Activated CD4-positive, alpha-beta T cell treated with anti-CD3 and anti-CD28 coated beads, Interleukin-10, Interleukin-2, amounts not matched to agents 100 ng/mL and 50 ng/mL, durations not matched to agents 16 hours and 8 hours (primary cell): ENCODE measurements at regions not wholly inside any gene's neighbourhood (a gene's known extent, or its start where the extent isn't known, plus 50 kb on each side); places are given as distances from the start of the nearest gene placed in this dataset.

Experiments
- DNase-seq: peaks from one replicate; pipeline ENCODE4 v3.0.0-alpha.2; 2020

GRCh38 chr6:145012039-145012662 is 723.2 kb downstream of the EPM2A start:
- DNase-seq: no peak

DNA sequence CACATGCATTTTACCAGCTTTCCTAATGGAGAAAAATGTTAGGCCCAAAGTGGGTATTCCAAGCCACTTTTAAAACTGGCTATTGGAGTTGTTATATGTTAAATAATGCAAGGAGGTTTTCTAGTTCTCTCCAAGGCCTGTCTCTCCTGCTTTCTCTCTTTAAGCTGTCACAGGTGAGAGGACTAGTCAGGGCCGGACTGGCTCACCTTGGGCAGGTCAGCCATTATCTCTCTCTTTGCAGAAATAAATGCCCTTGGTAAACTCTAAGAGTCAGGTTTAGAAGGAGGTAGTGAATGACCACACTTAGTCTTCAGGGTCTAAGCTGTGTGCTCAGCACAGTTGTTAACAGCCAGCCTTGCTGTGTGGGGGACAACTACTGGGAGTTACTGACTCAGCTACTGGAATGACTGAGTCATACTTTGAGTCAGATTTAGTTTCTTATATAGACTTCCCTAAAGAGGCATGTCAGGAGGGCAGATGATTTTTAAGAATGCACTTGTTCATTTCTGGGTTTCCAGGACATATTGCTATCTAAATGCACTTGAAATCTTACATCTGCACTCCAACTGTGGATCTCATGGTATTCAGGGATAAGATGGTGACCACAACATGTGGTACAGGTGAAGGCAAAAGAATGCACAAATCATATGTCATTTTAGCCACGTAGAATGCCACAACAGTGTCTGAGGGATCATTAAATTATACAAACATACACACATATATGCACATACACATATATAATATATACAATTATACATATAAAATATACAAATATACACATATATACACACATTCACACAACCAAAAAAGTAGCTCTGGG is 719.4 kb downstream of the EPM2A start:
- DNase-seq: peak; percentile 89

GRCh38 chr6:145017051-145017450 is 718.3 kb downstream of the EPM2A start:
- DNase-seq: no peak

- DNase-seq: peak; percentile 26
Observed at GRCh38 chr6:145017516-145017915, 717.8 kb downstream of the EPM2A start.

DNA sequence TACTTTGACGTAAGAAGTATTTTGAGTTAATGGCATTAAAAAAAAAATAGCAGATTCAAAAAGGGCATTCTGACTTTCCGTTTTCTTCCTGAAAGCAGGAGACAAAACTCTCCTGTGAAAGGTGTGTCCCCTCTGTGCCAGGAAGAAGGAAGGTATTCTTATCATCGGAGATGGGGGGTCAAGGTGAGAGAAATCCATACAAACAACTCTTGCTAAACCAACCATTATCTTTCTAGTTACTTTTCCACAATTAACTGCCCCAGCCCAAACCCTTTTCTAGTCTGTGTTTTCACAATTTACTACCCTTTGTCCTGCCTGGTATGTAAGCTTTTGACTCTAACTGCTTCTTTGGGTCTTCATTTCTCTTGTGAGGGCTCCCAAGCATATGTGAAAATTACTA is 717.3 kb downstream of the EPM2A start:
- no peak for DNase-seq

GRCh38 chr6:145020114-145020513 is 715.2 kb downstream of the EPM2A start:
- DNase-seq: no peak

- DNase-seq: no peak
Observed at GRCh38 chr6:145020543-145020942, 714.8 kb downstream of the EPM2A start.

- peak; percentile 28 for DNase-seq
Observed at GRCh38 chr6:145022199-145022796, 713.0 kb downstream of the EPM2A start.

DNA sequence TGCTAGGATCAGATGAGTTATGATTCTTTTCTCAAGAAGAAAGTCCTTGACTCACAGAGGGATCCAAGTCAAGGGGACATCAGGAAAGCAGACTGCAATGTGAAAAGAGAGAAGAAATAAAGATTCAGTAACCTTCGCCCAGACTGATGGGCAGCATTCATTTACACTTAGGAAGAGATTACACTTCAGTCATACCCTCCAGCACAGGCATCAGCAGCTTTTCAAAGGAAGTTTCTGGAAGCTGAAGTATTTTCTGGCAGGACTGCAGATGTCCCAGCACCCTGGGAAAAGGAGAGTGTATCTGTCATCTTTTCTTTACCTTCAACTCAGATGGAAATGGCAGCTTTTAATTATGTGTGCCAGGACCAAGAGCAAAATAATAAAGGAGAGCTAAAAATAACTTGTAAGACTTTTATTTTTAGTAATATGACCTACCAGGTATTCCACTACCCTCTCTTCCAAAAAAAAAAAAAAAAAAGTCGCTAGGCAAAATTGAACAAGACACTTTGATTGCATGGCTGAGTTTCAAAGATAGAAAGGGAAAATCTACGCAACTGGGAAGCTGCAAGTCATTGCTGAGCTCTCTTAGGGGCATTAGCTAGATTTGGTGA is 712.1 kb downstream of the EPM2A start:
- no peak for DNase-seq

DNA sequence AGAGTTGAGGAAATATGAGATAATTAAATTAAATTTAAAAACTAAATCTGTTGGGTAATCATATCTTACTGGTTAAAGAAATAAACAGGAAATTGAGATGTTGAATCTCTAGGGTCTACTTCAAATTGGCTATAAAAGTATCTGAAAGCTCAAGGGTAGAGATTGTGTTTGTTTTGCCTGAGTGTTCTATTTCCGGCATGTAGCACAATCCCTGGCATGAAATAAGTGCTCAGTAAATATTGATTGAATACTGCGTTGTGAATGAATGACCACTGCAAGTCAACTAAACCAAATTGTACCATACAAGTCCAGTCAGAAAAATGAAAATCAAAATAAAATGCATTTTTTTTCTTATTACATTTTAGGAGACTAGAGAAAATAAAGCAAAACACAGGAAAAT is 709.8 kb downstream of the EPM2A start:
- DNase-seq: no peak

DNA sequence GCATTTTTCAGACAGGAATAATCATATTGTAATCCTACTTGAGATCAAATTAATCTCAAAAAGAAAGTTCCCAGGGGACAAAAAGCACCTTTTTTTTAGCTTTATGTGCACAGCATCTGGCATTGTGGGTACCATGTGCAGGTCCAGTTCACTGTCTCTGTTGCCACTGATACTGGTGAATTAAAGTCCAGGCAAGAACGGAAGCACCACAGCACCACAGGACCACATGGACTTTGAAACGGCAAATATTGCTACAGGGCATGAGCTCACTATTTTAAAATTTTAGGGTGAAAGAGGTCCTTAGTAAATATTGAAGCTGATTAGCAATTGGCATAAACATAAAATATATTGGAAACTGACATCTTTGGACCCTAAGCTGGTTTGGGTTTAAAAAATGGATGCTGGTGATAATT is 709.0 kb downstream of the EPM2A start:
- DNase-seq: no peak

- peak; percentile 61 for DNase-seq
Observed at GRCh38 chr6:145028144-145028818, 707.0 kb downstream of the EPM2A start.

GRCh38 chr6:145031001-145031400 is 704.3 kb downstream of the EPM2A start:
- no peak for DNase-seq

- DNase-seq: no peak
Observed at GRCh38 chr6:145031962-145032361, 703.4 kb downstream of the EPM2A start.

- DNase-seq: no peak
Observed at GRCh38 chr6:145032562-145033145, 702.7 kb downstream of the EPM2A start.

- no peak for DNase-seq
Observed at GRCh38 chr6:145034664-145035063, 700.7 kb downstream of the EPM2A start.

DNA sequence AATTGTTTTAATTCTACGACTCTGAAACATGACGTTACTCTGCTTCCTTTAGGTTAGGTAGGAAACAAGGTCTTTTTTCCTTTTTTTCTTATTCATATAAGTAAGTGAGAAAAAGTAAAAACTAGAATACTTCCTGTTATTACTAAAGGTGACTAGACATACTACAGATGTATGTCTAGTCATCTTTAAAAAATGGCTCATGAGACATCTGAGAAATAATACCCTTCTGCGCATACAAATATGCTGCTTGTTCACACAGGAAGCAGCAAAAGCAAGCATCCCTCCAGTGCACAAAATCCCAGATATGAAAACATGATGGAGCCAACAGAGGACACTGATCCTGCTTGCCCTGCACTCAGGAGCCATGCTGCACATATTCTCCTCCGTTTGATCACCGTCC is 699.1 kb downstream of the EPM2A start:
- DNase-seq: no peak

DNA sequence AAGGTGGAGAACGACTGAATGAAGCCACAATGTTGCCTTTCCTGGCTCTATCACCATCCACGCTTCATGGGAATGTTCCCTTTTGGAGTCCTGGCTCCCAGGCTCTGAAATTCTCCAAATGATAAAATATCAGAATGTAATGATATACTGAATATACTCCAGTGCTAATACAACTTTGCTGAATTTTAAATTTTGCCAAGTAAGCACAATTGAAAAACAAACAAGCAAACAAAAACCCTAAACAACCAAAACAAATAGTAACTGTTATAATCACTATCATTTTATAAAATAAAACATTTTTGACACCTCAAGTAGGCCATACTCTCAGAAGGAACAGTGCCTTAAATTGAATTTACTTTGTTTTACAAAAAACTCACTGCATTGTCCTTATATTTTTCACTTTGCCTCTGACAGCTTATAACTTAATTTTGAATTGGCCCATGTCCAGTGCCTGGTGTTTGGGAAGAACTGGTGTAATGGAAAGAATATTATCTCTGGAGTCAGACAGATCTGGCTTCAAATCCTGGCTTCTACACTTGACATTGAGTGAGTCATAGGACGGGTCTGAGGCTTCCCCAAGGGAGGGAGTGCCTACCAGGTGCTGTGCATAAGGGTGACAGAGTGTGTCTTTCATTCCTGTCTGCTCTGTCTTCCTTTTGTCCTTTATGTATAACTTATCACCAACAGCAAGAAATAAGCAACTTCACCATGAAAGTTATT is 698.3 kb downstream of the EPM2A start:
- DNase-seq: no peak

- no peak for DNase-seq
Observed at GRCh38 chr6:145042559-145042958, 692.8 kb downstream of the EPM2A start.

GRCh38 chr6:145043926-145044500 is 691.3 kb downstream of the EPM2A start:
- DNase-seq: no peak

- peak; percentile 11 for DNase-seq
Observed at GRCh38 chr6:145044641-145045246, 690.6 kb downstream of the EPM2A start.
